MM.1S (cell line): ENCODE measurements at regions not wholly inside any gene's neighbourhood (a gene's known extent, or its start where the extent isn't known, plus 50 kb on each side); places are given as distances from the start of the nearest gene placed in this dataset.
"Not testable (repeated sequence)": the region's sequence is repeated elsewhere in the genome, so short reads cannot be mapped to it uniquely, and the experiment has no call there.

Experiments used
- CTCF ChIP-seq: fragments of 300-600 bp; sonication (generic); IDR thresholded peaks from 2 replicates; pipeline ENCODE4 v1.5.1; 2016; ENCODE audit warnings: antibody characterized with exemption, low read length, mixed read lengths
- EZH2 ChIP-seq: fragments of 300-600 bp; sonication (generic); optimal IDR thresholded peaks from 2 replicates; pipeline ENCODE3; 2017; ENCODE audit warnings: low read depth, mild to moderate bottlenecking, antibody characterized with exemption, low read length, mixed read lengths
- EZH2phosphoT487 ChIP-seq: fragments of 300-600 bp; sonication (generic); IDR thresholded peaks from 2 replicates; pipeline ENCODE4 v1.6.1; 2018; ENCODE audit warnings: antibody characterized with exemption, low read length

- not testable (repeated sequence) for TF ChIP-seq CTCF, EZH2, EZH2phosphoT487
These were observed 1617.6 kb downstream of the SPATA31A7 start for GRCh38 chr9:62807424-62807823.
